Astrocyte of the spinal cord (primary cell): ENCODE measurements at regions not wholly inside any gene's neighbourhood (a gene's known extent, or its start where the extent isn't known, plus 50 kb on each side); places are given as distances from the start of the nearest gene placed in this dataset.
A peak's percentile ranks its signal among the peaks of the same experiment; 100 is the strongest.
"Not testable (repeated sequence)": the region's sequence is repeated elsewhere in the genome, so short reads cannot be mapped to it uniquely, and the experiment has no call there.

Experiments
- DNase-seq: peaks from one replicate; pipeline ENCODE4 v3.0.0; 2011; ENCODE audit warnings: low read depth, low spot score
- H3K4me3 ChIP-seq: 2 replicates; pipeline ENCODE4 v1.5.1; 2011; ENCODE audit warnings: low read depth, mild to moderate bottlenecking, low read length, moderate library complexity
- CTCF ChIP-seq: IDR thresholded peaks from 2 replicates; pipeline ENCODE4 v1.5.1; 2012; ENCODE audit warnings: low read depth, mild to moderate bottlenecking, low read length, inconsistent platforms
- in situ Hi-C: cut with HindIII; loops from 2 replicates; pipeline ENCODE4 v1.10.0; 2017; ENCODE audit warnings: low sequenced_read_pairs

GRCh38 chr5:154543380-154543779, 65.4 kb upstream of the HAND1 start:
- no peak for TF ChIP-seq CTCF
- no peak overlapping the region for H3K4me3 ChIP-seq
- DNase-seq: peak; percentile 22
- in situ Hi-C loops: no loop called here

GRCh38 chr5:154542581-154542980, 64.6 kb upstream of the HAND1 start:
- H3K4me3 ChIP-seq: no peak overlapping the region
- in situ Hi-C loops: no loop called here
- no peak for TF ChIP-seq CTCF
- DNase-seq: no peak

GRCh38 chr5:154542000-154542399, 64.0 kb upstream of the HAND1 start:
- no peak for DNase-seq
- H3K4me3 ChIP-seq: no peak overlapping the region
- in situ Hi-C loops: no loop called here
- TF ChIP-seq CTCF: no peak

- TF ChIP-seq CTCF: no peak
- H3K4me3 ChIP-seq: no peak overlapping the region
- no peak for DNase-seq
- in situ Hi-C loops: no loop called here
Measured at GRCh38 chr5:154541553-154541952, 63.5 kb upstream of the HAND1 start.

- H3K4me3 ChIP-seq: no peak overlapping the region
- no peak for TF ChIP-seq CTCF
- in situ Hi-C loops: no loop called here
- no peak for DNase-seq
Measured at GRCh38 chr5:154540600-154540999, 62.6 kb upstream of the HAND1 start.

- TF ChIP-seq CTCF: no peak
- in situ Hi-C loops: no loop called here
- no peak overlapping the region for H3K4me3 ChIP-seq
- DNase-seq: no peak
Measured at GRCh38 chr5:154538492-154538891, 60.5 kb upstream of the HAND1 start.

GRCh38 chr5:154536439-154536838, 58.4 kb upstream of the HAND1 start:
- H3K4me3 ChIP-seq, in situ Hi-C loops, DNase-seq: not testable (repeated sequence)
